GM23338 (cell line): ENCODE measurements at regions not wholly inside any gene's neighbourhood (a gene's known extent, or its start where the extent isn't known, plus 50 kb on each side); places are given as distances from the start of the nearest gene placed in this dataset.

Source experiments
- ATAC-seq: fragments of 200-7000 bp; cut with Tn5 transposase; 3 replicates; pipeline ENCODE4 v1.9.1; 2020
- DNase-seq: peaks from one replicate; pipeline ENCODE4 v3.0.0-alpha.2; 2015; ENCODE audit warnings: low spot score
- H2AFZ ChIP-seq: fragments of 200-600 bp; sonication (generic); 2 replicates; pipeline ENCODE4 v1.8.0; 2016; ENCODE audit warnings: antibody characterized with exemption, mild to moderate bottlenecking, moderate library complexity
- H3F3A ChIP-seq: fragments of 200-600 bp; sonication (generic); replicated peaks from 2 replicates; pipeline ENCODE4 v1.8.0; 2017; ENCODE audit warnings: antibody characterized with exemption, mixed run types, low read depth
- H3K27ac ChIP-seq: fragments of 200-600 bp; sonication (generic); 2 replicates; pipeline ENCODE4 v1.6.1; 2016; ENCODE audit warnings: low read depth
- H3K27me3 ChIP-seq: fragments of 200-600 bp; sonication (generic); 2 replicates; pipeline ENCODE4 v1.8.0; 2016; ENCODE audit warnings: mild to moderate bottlenecking, mixed run types, moderate library complexity; ENCODE audit not compliant: insufficient read depth
- H3K36me3 ChIP-seq: fragments of 200-600 bp; sonication (generic); 2 replicates; pipeline ENCODE4 v1.8.0; 2016; ENCODE audit warnings: mild to moderate bottlenecking; ENCODE audit not compliant: insufficient read depth
- H3K4me1 ChIP-seq: fragments of 200-600 bp; sonication (generic); 2 replicates; pipeline ENCODE4 v1.8.0; 2016; ENCODE audit warnings: mild to moderate bottlenecking, moderate library complexity; ENCODE audit not compliant: insufficient read depth
- H3K4me2 ChIP-seq: fragments of 200-600 bp; sonication (generic); 2 replicates; pipeline ENCODE4 v1.7.1; 2017; ENCODE audit warnings: mixed run types
- H3K4me3 ChIP-seq: fragments of 200-600 bp; sonication (generic); 2 replicates; pipeline ENCODE4 v1.6.1; 2016; ENCODE audit warnings: mixed run types
- H3K79me2 ChIP-seq: fragments of 200-600 bp; sonication (generic); replicated peaks from 2 replicates; pipeline ENCODE4 v1.8.0; 2017; ENCODE audit warnings: mild to moderate bottlenecking; ENCODE audit not compliant: insufficient read depth
- H3K9me2 ChIP-seq: fragments of 200-600 bp; sonication (generic); 2 replicates; pipeline ENCODE4 v1.8.0; 2017; ENCODE audit not compliant: insufficient read depth
- H4K20me1 ChIP-seq: fragments of 200-600 bp; sonication (generic); replicated peaks from 2 replicates; pipeline ENCODE4 v1.8.0; 2017; ENCODE audit warnings: mild to moderate bottlenecking; ENCODE audit not compliant: insufficient read depth
- H3K27ac Mint-ChIP-seq: 2 replicates; pipeline ENCODE4 v1.8.0; 2020; ENCODE audit warnings: inconsistent platforms, mild to moderate bottlenecking, moderate library complexity, mixed read lengths
- H3K27me3 Mint-ChIP-seq: 3 replicates; pipeline ENCODE4 v1.8.0; 2022; ENCODE audit warnings: low read depth, mild to moderate bottlenecking, moderate library complexity, mixed read lengths, inconsistent platforms; ENCODE audit not compliant: insufficient read depth, poor library complexity
- H3K36me3 Mint-ChIP-seq: 3 replicates; pipeline ENCODE4 v1.8.0; 2021; ENCODE audit warnings: low read depth, mild to moderate bottlenecking, inconsistent platforms, moderate library complexity, mixed read lengths
- H3K4me1 Mint-ChIP-seq: 3 replicates; pipeline ENCODE4 v1.8.0; 2020; ENCODE audit warnings: mild to moderate bottlenecking, inconsistent platforms, mixed read lengths
- H3K4me3 Mint-ChIP-seq: 3 replicates; pipeline ENCODE4 v1.8.0; 2021; ENCODE audit warnings: moderate library complexity, mild to moderate bottlenecking, inconsistent platforms, mixed read lengths
- H3K9me3 Mint-ChIP-seq: 3 replicates; pipeline ENCODE4 v1.8.0; 2020; ENCODE audit warnings: moderate library complexity, mild to moderate bottlenecking, inconsistent platforms, mixed read lengths
- CREB1 ChIP-seq: fragments of 250-450 bp; sonication (Bioruptor Pico); IDR thresholded peaks from 2 replicates; pipeline ENCODE4 v1.5.0; 2020; ENCODE audit warnings: low read depth, mild to moderate bottlenecking, moderate library complexity
- CTCF ChIP-seq, 2 experiments: fragments of 200-600 bp in 1 of 2; sonication (generic) in 1 of 2; conservative IDR thresholded peaks; 2 replicates each; pipeline versions ENCODE4 v1.5.1 to v1.6.1; 2016 to 2017; ENCODE audit warnings: antibody characterized with exemption in 2 of 2, low read depth in 2 of 2, mild to moderate bottlenecking in 2 of 2, moderate library complexity in 1 of 2
- ETS1 ChIP-seq: IDR thresholded peaks from 2 replicates; pipeline ENCODE4 v1.6.1; 2016; ENCODE audit warnings: antibody characterized with exemption
- JUNB ChIP-seq: IDR thresholded peaks from one replicate; pipeline ENCODE4 v1.6.1; 2016; ENCODE audit warnings: antibody characterized with exemption; ENCODE audit not compliant: unreplicated experiment
- NANOG ChIP-seq: IDR thresholded peaks from 2 replicates; pipeline ENCODE4 v1.6.1; 2016; ENCODE audit warnings: antibody characterized with exemption, borderline replicate concordance
- POLR2AphosphoS5 ChIP-seq: IDR thresholded peaks from 2 replicates; pipeline ENCODE4 v1.6.1; 2016; ENCODE audit warnings: antibody characterized with exemption, low read depth
- STAT1 ChIP-seq: IDR thresholded peaks from one replicate; pipeline ENCODE4 v1.6.1; 2016; ENCODE audit warnings: antibody characterized with exemption; ENCODE audit not compliant: unreplicated experiment
- ZNF114 ChIP-seq: fragments of 250-450 bp; sonication (Bioruptor Pico); IDR thresholded peaks from 2 replicates; pipeline ENCODE4 v1.5.0; 2020; ENCODE audit warnings: mild to moderate bottlenecking, moderate library complexity
- ZNF331 ChIP-seq: fragments of 250-450 bp; sonication (Bioruptor Pico); IDR thresholded peaks from 2 replicates; pipeline ENCODE4 v1.5.0; 2020; ENCODE audit warnings: low read depth, mild to moderate bottlenecking, moderate library complexity
- ZNF462 ChIP-seq: fragments of 250-450 bp; sonication (Bioruptor Pico); IDR thresholded peaks from 2 replicates; pipeline ENCODE4 v1.5.0; 2020; ENCODE audit warnings: mild to moderate bottlenecking, moderate library complexity

GRCh38 chr10:81068460-81068859, 530.8 kb downstream of the SH2D4B start:
- Histone ChIP-seq H3K4me3 (no peak overlapping the region), H3K4me1 (no peaks in the 10 kb centered on the region), H2AFZ (peak overlapping the region; percentile 83; the same call in 1 of the 2 replicates), H3K27me3 (no peaks in the 10 kb centered on the region), H3K79me2 (no peaks in the 10 kb centered on the region), H3K9me2 (no peaks in the 10 kb centered on the region), H4K20me1 (no peaks in the 10 kb centered on the region), H3K36me3 (no peaks in the 10 kb centered on the region), H3F3A (no peaks in the 10 kb centered on the region), H3K4me2 (no peak overlapping the region), H3K27ac (no peak overlapping the region)
- DNase-seq = no peak
- no peaks in the 10 kb centered on the region for H3K9me3 Mint-ChIP-seq
- H3K4me1 Mint-ChIP-seq = no peaks in the 10 kb centered on the region
- no peaks in the 10 kb centered on the region for H3K36me3 Mint-ChIP-seq
- no peak overlapping the region for H3K27ac Mint-ChIP-seq
- no peak overlapping the region for H3K4me3 Mint-ChIP-seq
- H3K27me3 Mint-ChIP-seq = no peaks in the 10 kb centered on the region
- TF ChIP-seq NANOG (no peak), POLR2AphosphoS5 (no peak), CTCF (conservative IDR thresholded peaks at IDR 0.05; ENCODE audit: low read depth in 2 of 2) (no peak), ZNF462 (no peak), ZNF114 (CRISPR knock-in tag) (no peak), STAT1 (no peak), JUNB (no peak), ETS1 (no peak), CREB1 (no peak), ZNF331 (CRISPR knock-in tag) (no peak)
- ATAC-seq = no peak
